ENCODE measurements at regions not wholly inside any gene's neighbourhood (a gene's known extent, or its start where the extent isn't known, plus 50 kb on each side); places are given as distances from the start of the nearest gene placed in this dataset.
A peak's percentile ranks its signal among the peaks of the same experiment; 100 is the strongest.

DNA sequence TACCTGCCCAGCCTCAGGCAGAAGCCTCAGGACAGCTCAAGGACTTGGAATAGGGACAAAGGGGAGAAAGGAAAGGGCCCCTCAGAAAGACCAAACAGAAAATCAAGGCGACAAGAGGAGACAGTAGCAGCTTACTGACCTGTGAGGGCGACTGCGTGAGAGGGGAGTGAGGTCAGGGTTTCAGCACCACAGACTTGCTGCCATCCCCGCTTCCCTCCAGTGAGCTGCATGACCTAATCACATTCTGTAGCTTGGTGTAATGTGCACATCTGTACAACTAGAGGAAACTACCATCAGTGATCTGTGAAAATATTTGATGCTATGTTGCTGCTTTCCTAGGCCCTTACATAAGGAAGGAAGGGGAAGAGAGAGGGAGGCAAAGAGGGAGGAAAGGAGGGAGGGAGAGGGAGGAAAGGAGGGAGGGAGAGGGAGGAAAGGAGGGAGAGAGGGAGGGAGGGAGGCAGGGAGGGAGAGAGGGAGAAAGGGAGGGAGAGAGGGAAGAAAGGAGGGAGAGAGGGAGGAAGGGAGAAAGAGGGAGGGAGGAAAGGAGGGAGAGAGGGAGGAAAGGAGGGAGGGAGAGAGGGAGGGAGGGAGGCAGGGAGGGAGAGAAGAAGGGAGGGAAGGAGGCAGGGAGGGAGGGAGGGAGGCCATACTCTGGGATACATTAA lies 404.9 kb upstream of the CDH5 start:
- no peak overlapping the region for H3K27ac ChIP-seq (ENCODE audit: low read depth, low read length)
- POLR2A ChIA-PET (ENCODE audit: partially characterized antibody): no interaction called here
- no peak overlapping the region for H4K8ac ChIP-seq (ENCODE audit: extremely low read depth, insufficient read depth, low read length)
- no peak overlapping the region for H4K5ac ChIP-seq (ENCODE audit: insufficient read length, low read depth, low read length)
- no peak overlapping the region for H3K56ac ChIP-seq (replicated peaks; ENCODE audit: insufficient read length, low read depth, low read length)
- DNase-seq (ENCODE audit: low read depth in 1 of 2, low spot score in 2 of 2): no peak
- no peak overlapping the region for H3K4me2 ChIP-seq (ENCODE audit: insufficient read depth in 1 of 2, low read depth in 2 of 2, low read length in 2 of 2)
- 0 out of 2 replicates have a peak overlapping the region, but pooled peaks have one; percentile 3 for H2AFZ ChIP-seq (ENCODE audit: low read length)
- no peak for FAIRE-seq
- no peak overlapping the region for H2BK15ac ChIP-seq (ENCODE audit: low read length)
- H2AK5ac ChIP-seq (ENCODE audit: low read depth, low read length): no peak overlapping the region
- no peak overlapping the region for H2BK12ac ChIP-seq (ENCODE audit: low read depth, low read length)
- H3K18ac ChIP-seq (ENCODE audit: extremely low read depth, low read length): no peak overlapping the region
- H3K4ac ChIP-seq (replicated peaks; ENCODE audit: insufficient read length, low read depth, low read length): no peak overlapping the region
- no peaks in the 10 kb centered on the region for H3K36me3 ChIP-seq (ENCODE audit: control insufficient read depth in 2 of 4, insufficient read depth in 4 of 4, low read length in 3 of 4)
- no peak overlapping the region for H3K14ac ChIP-seq (ENCODE audit: insufficient read length)
- H3K4me3 ChIP-seq (ENCODE audit: extremely low read depth in 1 of 4, insufficient read depth in 2 of 4, low read depth in 3 of 4, low read length in 4 of 4): no peak overlapping the region
- CTCF ChIA-PET (ENCODE audit: partially characterized antibody): interaction anchor here (1.8 kb wide), 1 partner anchor 257 kb away, joined by 6 read pairs; no protein-coding TSS in a partner anchor
- no peak overlapping the region for H3K23ac ChIP-seq (ENCODE audit: insufficient read length)
- H4K20me1 ChIP-seq (replicated peaks in 1 of 2; ENCODE audit: control insufficient read depth in 1 of 2, insufficient read depth in 2 of 2, low read length in 2 of 2): no peaks in the 10 kb centered on the region
- H3K4me1 ChIP-seq (replicated peaks in 1 of 4; ENCODE audit: control insufficient read depth in 3 of 4, insufficient read depth in 4 of 4, low read length in 3 of 4): no peaks in the 10 kb centered on the region
- H3K9me3 ChIP-seq (ENCODE audit: insufficient read depth in 2 of 2, low read depth in 1 of 2, low read length in 1 of 2): no peaks in the 10 kb centered on the region
- no peaks in the 10 kb centered on the region for H3K27me3 ChIP-seq (replicated peaks in 1 of 4; ENCODE audit: control insufficient read depth in 3 of 4, extremely low read depth in 1 of 4, insufficient read depth in 3 of 4, low read length in 3 of 4)
- H3K79me1 ChIP-seq (ENCODE audit: low read depth, low read length): no peaks in the 10 kb centered on the region
- no peak overlapping the region for H2BK20ac ChIP-seq (ENCODE audit: low read length)
- no peak overlapping the region for H3K9ac ChIP-seq (replicated peaks in 1 of 4; ENCODE audit: extremely low read depth in 1 of 4, low read depth in 3 of 4, low read length in 3 of 4)
- H3K79me2 ChIP-seq (ENCODE audit: control insufficient read depth in 1 of 2, insufficient read depth in 2 of 2, low read length in 2 of 2): no peaks in the 10 kb centered on the region
- TF ChIP-seq, protein P1, sequence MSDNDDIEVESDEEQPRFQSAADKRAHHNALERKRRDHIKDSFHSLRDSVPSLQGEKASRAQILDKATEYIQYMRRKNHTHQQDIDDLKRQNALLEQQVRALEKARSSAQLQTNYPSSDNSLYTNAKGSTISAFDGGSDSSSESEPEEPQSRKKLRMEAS (IDR thresholded peaks at IDR 0.05): no peak
- TF ChIP-seq JUND (IDR thresholded peaks at IDR 0.05; ENCODE audit: low read length): no peak
- H2BK5ac ChIP-seq (ENCODE audit: low read depth, low read length): no peak overlapping the region
- 93% methylated on average over 4 of the region's 4 CpGs; no CpG with 5 or more reads in 1 of the 2 experiments for WGBS, 2 experiments (ENCODE audit: extremely low coverage in 1 of 2, insufficient coverage in 1 of 2, insufficient read length in 1 of 2, insufficient replicate concordance in 2 of 2, low coverage in 1 of 2, low lambda C conversion rate in 2 of 2, missing lambda C conversion rate in 1 of 2)
- no peak overlapping the region for H4K91ac ChIP-seq (replicated peaks; ENCODE audit: insufficient read length, low read length)
- no peak overlapping the region for H2BK120ac ChIP-seq (replicated peaks; ENCODE audit: low read depth, low read length)
- no peaks in the 10 kb centered on the region for H3K23me2 ChIP-seq (ENCODE audit: low read depth, low read length)

Data from H1 (cell line).